NCI-H2029 treated with DMSO at 0.1 percent for 48 hours (cell line): ENCODE measurements at regions not wholly inside any gene's neighbourhood (a gene's known extent, or its start where the extent isn't known, plus 50 kb on each side); places are given as distances from the start of the nearest gene placed in this dataset.
"Not testable (repeated sequence)": the region's sequence is repeated elsewhere in the genome, so short reads cannot be mapped to it uniquely, and the experiment has no call there.

ENCODE experiments used
- DNase-seq: peaks from one replicate; lab custom pipeline; 2025; lab: John Stamatoyannopoulos, UW

GRCh38 chr20:12113468-12114371, 196.0 kb downstream of the BTBD3 start:
- DNase-seq, result peak; percentile 91

GRCh38 chr20:12129114-12129513, 211.4 kb downstream of the BTBD3 start:
- DNase-seq, result not testable (repeated sequence)

DNA sequence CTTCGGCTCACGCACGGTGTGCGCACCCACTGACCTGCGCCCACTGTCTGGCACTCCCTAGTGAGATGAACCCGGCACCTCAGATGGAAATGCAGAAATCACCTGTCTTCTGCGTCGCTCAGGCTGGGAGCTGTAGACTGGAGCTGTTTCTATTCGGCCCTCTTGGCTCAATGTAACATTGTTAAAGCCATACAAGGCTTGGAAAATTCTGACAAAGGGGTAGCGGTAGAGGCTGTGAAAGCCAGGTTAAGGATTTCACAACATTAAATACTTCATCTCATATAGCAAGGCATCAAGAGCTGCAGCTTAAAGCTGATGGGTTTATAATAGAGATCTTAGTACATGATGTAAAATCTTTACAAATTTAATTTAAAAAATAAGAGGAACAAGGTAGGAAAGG, 211.8 kb downstream of the BTBD3 start:
- DNase-seq, result not testable (repeated sequence)

- DNase-seq, result no peak
Observed at GRCh38 chr20:12130781-12131180, 213.1 kb downstream of the BTBD3 start.

DNA sequence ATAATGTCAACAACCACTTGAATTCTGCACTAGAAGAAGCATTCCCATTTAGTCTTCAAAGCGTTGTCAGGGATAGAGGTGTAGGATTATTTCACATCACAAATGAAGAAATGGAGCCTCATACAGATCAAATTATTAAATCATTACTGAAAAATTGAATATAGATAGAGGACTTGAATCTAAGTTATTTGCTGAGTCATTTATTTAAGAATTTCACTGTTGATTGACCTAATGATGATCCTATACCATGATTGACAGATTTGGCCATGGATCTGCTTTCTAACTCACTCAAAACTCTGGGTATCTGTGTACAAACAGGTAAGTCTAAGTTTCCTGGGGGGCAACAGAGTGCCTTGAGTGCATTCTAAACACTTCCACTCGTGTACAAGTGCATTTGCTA, 215.9 kb downstream of the BTBD3 start:
- no peak for DNase-seq

- not testable (repeated sequence) for DNase-seq
Observed at GRCh38 chr20:12145951-12146350, 228.3 kb downstream of the BTBD3 start.

DNA sequence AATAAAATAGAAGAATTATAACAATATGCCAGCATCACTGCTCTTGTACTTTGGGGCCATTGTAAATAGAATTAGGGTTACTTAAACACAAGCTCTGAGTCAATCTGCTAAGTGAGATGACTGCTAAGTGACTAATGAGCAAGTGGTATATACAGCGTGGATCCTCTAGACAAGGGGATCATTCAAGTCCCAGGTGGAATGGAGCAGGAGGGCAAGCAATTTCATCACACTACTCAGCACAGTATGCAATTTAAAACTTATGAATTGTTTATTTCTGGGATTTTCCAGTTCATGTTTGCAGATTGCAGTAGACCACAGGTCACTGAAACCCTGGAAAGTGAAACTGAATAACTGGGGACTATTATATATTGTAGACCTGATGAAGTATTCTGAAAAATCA, 235.3 kb downstream of the BTBD3 start:
- no peak for DNase-seq

DNA sequence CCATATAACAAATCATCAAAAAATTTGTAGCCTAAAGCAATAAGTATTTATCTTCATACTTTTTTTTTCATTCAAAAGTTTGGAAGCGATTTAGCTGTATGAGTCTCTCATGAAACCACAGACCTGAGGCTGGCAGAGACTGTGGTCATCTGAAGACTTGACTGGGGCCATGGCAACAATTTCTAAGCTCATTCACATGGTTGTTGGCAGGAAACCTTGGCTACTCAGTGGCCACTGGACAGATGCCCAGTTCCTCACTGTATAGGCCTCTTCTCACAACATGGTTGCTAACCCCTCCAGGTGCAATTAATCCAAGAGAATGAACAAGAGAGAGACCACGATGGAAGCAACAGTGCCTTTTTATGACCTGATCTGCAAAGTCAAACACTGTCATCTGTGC, 235.9 kb downstream of the BTBD3 start:
- no peak for DNase-seq

DNA sequence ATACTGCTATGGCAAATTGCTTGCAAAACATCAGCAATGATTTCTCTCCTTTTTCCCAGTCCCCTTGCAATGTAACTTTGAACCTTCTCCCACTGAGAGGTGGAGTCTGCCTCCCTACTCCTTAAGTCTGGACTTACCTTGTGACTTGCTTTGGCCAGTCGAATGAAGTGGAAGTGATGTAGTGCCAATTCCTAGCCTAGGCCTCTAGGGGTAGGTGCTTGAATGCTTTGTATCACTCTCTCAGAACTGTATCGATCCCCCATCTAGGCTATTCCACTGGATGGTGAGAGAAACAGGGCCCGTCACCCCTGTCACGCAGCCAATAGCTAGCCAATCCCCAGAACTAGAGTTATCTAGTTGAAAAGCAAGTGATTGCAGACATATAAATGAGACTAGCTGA, 238.6 kb downstream of the BTBD3 start:
- DNase-seq, result no peak

- DNase-seq, result no peak
Observed at GRCh38 chr20:12159261-12159660, 241.6 kb downstream of the BTBD3 start.

- DNase-seq, result no peak
Observed at GRCh38 chr20:12161734-12162133, 244.0 kb downstream of the BTBD3 start.

DNA sequence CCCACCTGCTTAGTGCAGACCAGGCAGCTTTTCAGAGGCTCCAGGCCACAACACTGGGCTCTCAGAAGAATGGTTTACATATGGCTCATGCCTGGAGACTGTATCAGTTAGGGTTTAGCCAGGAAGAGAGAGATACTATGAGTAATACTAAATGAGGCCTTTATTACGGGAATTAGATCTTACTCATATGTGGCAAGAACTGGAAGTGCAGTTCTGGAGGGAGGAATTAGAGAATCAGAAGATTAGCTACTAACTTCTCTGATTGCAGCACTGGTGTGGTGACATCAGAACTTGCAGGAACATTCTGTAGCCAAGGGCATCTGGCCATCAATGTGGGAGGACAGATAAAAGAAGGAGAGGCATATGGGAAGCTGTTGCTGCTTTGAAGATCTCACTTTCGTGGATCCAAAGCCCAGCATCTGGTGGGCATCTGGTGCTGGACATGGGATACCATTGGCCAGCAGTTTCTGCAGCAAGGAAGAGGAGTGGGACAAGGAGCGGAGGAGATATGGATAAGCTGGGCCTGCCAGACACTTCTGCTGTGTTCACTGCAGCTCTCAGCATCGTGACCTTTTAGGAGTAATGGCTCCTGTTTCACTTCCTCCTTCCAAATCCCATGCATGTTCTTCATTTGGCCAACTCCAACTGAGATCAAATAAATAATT, 248.5 kb downstream of the BTBD3 start:
- no peak for DNase-seq

GRCh38 chr20:12170406-12170805, 252.7 kb downstream of the BTBD3 start:
- DNase-seq, result no peak

DNA sequence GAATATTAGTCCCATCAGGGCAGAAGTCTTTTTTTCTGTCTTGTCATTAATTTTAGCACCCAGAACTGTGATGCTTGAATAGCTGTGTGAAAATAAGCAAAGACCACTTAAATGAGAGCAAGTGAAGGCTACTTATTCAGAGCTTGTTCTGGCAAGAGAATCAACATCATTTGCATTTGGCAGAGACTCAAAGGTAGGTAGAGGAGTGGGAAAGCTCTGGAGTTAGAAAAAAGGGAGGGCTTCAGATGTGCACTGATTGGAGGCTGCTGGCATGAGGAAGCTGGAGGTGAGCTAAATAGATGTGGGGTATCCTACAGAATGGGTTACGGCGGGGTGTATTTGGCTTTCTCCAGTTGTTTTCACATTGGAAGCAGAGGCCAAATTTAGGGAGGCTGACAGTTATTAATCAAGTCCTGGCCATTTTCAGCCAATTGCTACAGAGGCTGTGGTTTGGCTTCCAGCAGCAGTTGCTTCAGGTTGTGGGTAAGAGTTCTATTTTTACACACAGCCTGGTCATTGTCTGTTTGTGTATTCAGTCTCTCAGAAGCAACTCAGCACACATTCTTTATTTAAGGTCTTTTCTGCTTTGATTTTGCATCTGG, 254.3 kb downstream of the BTBD3 start:
- DNase-seq, result peak; percentile 95

DNA sequence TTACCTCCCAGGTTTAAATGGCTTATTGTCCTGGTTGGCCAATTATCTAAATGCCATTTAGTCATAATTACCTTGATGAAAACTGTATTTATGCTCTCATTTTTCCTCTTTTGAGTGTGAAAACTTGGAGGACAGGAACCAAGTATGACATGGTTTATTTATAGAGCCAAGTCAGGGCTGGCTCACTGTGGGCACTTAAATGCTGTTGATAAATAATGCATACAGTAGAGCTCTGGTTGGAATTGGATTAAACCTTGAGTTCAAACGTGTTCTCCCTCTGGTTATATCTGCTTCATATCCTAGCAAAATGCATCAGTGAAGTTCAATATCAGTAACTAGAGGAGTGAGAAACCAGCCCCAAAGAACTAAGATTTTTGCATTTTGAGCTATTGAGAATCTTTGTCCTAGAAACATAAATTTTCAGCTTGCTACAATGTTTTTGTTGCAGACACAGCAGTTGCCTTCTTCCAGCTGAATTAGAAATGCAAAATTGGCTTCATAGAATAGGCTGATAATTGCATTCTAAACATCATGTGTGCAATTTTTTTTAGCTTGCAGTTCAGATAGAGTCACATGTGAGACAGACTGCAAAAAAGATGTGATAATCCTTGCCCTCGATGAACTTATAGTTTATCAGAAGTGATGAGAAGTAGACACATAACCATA, 255.8 kb downstream of the BTBD3 start:
- DNase-seq, result no peak

GRCh38 chr20:12175538-12175937, 257.8 kb downstream of the BTBD3 start:
- no peak for DNase-seq

DNA sequence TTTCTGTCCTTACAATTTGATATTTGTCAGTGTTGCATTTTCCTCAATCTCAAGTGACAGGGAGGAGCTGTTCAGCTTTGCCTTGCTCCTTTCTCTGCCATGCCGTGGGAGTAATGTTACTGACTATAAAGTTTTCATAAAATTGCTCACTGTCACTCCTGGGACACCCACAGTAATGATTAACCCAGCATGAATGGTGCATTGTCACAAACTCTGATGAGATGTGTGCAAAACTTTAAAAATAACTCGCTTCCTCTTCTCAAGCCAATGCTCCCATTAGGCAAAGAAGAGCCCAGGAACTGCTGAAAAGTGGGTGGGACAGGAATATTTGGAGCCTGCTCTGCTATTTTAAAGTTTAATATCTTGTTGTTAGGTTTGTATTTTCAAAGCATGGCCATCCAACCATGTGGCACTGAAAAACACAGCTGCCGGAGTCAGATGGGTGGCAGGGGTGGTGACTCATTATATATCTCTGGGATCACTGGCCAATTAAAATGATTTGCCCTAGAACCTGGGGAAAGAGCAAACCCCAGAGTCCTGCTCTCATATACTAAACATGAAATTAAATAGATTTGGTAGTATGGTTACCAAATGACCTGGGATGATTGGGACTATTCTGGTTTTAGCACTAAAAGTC, 260.1 kb downstream of the BTBD3 start:
- DNase-seq, result no peak

DNA sequence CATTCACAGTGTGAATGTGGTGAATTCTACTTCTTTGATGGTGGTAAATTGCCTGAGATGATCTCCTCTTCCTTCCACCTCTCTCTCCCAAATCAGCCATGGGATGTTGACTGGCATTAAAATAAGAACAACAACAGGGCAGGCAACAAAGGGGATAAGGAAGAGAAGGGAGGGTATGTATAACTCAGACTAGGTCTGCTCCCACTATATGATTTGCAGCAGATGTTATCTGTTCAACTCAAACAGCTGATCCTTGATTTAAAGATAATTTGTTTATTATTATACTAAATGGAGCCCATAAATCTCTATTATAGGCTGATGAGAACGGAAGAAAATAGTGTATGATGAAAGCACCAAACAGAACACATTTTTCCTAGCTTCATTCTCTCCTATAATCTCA, 262.0 kb downstream of the BTBD3 start:
- DNase-seq, result peak; percentile 55

GRCh38 chr20:12180107-12180661, 262.5 kb downstream of the BTBD3 start:
- peak; percentile 55 for DNase-seq

DNA sequence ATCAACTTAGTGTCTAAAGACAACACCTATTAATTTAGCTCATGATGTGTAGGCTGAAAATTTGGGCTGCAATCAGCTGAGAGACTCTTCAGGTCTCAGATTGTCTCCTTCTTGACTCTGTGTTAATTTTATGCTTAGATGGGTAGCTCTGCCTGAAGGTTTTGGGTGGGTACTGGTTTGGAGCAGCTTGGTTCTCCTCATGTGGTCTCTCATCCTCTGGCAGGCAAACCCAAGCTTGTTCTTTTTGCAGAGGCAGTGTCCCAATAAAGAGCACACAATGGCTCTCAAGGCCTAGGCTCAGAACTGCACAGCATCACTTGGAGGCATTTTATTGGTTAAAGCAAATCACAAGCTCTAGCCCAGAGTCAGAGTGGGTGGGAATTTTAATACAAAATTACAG, 280.6 kb downstream of the BTBD3 start:
- no peak for DNase-seq

GRCh38 chr20:12199703-12200102, 282.0 kb downstream of the BTBD3 start:
- DNase-seq, result no peak
